H9 (cell line): ENCODE measurements at regions not wholly inside any gene's neighbourhood (a gene's known extent, or its start where the extent isn't known, plus 50 kb on each side); places are given as distances from the start of the nearest gene placed in this dataset.

ENCODE experiments used
- DNase-seq: peaks from one replicate; pipeline ENCODE4 v3.0.0-alpha.2; 2017
- H2AFZ ChIP-seq: one replicate; pipeline ENCODE4 v1.6.1; 2013; ENCODE audit warnings: mild to moderate bottlenecking, low read length, control low read depth, moderate library complexity
- H2AK5ac ChIP-seq: 2 replicates; pipeline ENCODE4 v1.6.1; 2013; ENCODE audit warnings: low read length, control low read depth, mixed read lengths; ENCODE audit not compliant: insufficient read length
- H2BK120ac ChIP-seq: one replicate; pipeline ENCODE4 v1.6.1; 2013; ENCODE audit warnings: low read depth, mild to moderate bottlenecking, low read length, control low read depth, inconsistent platforms; ENCODE audit not compliant: poor library complexity, severe bottlenecking
- H2BK12ac ChIP-seq: 2 replicates; pipeline ENCODE4 v1.6.1; 2013; ENCODE audit warnings: low read length, control low read depth, mixed read lengths, low read depth; ENCODE audit not compliant: insufficient read length
- H2BK15ac ChIP-seq: 2 replicates; pipeline ENCODE4 v1.6.1; 2013; ENCODE audit warnings: low read depth, low read length, control low read depth
- H2BK20ac ChIP-seq: one replicate; pipeline ENCODE4 v1.6.1; 2013; ENCODE audit warnings: low read depth, mild to moderate bottlenecking, low read length, control low read depth, inconsistent platforms; ENCODE audit not compliant: poor library complexity, severe bottlenecking
- H2BK5ac ChIP-seq: 2 replicates; pipeline ENCODE4 v1.6.1; 2013; ENCODE audit warnings: low read length, control low read depth, mixed read lengths; ENCODE audit not compliant: insufficient read length
- H3K14ac ChIP-seq: 2 replicates; pipeline ENCODE4 v1.6.1; 2013; ENCODE audit warnings: low read length, control low read depth; ENCODE audit not compliant: insufficient read depth
- H3K18ac ChIP-seq: 2 replicates; pipeline ENCODE4 v1.6.1; 2013; ENCODE audit warnings: low read depth, mild to moderate bottlenecking, mixed read lengths, low read length, control low read depth; ENCODE audit not compliant: insufficient read length
- H3K23ac ChIP-seq: 2 replicates; pipeline ENCODE4 v1.6.1; 2013; ENCODE audit warnings: low read length, control low read depth, mixed read lengths, low read depth; ENCODE audit not compliant: insufficient read length
- H3K23me2 ChIP-seq: 2 replicates; pipeline ENCODE4 v1.6.1; 2013; ENCODE audit warnings: low read depth, mild to moderate bottlenecking, mixed read lengths, low read length, control low read depth; ENCODE audit not compliant: insufficient read length, poor library complexity, severe bottlenecking
- H3K27ac ChIP-seq: 2 replicates; pipeline ENCODE4 v1.5.1; 2013; ENCODE audit warnings: low read length, control low read depth, mixed read lengths, low read depth; ENCODE audit not compliant: insufficient read length
- H3K27me3 ChIP-seq: 2 replicates; pipeline ENCODE4 v1.6.1; 2013; ENCODE audit warnings: low read length, control low read depth, inconsistent platforms; ENCODE audit not compliant: insufficient read depth
- H3K4ac ChIP-seq: 2 replicates; pipeline ENCODE4 v1.6.1; 2013; ENCODE audit warnings: low read depth, mild to moderate bottlenecking, control low read depth, inconsistent platforms, low read length, moderate library complexity
- H3K4me1 ChIP-seq: 2 replicates; pipeline ENCODE4 v1.6.1; 2013; ENCODE audit warnings: low read length, control low read depth, inconsistent platforms; ENCODE audit not compliant: insufficient read depth
- H3K4me2 ChIP-seq: 2 replicates; pipeline ENCODE4 v1.6.1; 2013; ENCODE audit warnings: low read length, control low read depth, mixed read lengths; ENCODE audit not compliant: insufficient read length, insufficient read depth
- H3K56ac ChIP-seq: 2 replicates; pipeline ENCODE4 v1.6.1; 2013; ENCODE audit warnings: low read depth, mild to moderate bottlenecking, mixed read lengths, low read length, control low read depth; ENCODE audit not compliant: insufficient read length
- H3K79me1 ChIP-seq: 2 replicates; pipeline ENCODE4 v1.6.1; 2013; ENCODE audit warnings: low read depth, mild to moderate bottlenecking, moderate library complexity, low read length, control low read depth, inconsistent platforms; ENCODE audit not compliant: insufficient read depth, poor library complexity, severe bottlenecking
- H3K79me2 ChIP-seq: 2 replicates; pipeline ENCODE4 v1.6.1; 2013; ENCODE audit warnings: low read length, control low read depth, inconsistent platforms; ENCODE audit not compliant: insufficient read depth
- H3K9ac ChIP-seq: 2 replicates; pipeline ENCODE4 v1.6.1; 2013; ENCODE audit warnings: low read length, control low read depth, mixed read lengths; ENCODE audit not compliant: insufficient read length; ENCODE audit errors: extremely low read depth
- H3K9me3 ChIP-seq: one replicate; pipeline ENCODE4 v1.6.1; 2013; ENCODE audit warnings: low read depth, low read length, inconsistent platforms; ENCODE audit not compliant: control insufficient read depth
- H3T11ph ChIP-seq: one replicate; pipeline ENCODE4 v1.6.1; 2013; ENCODE audit warnings: mild to moderate bottlenecking, low read length, control low read depth, inconsistent platforms
- H4K20me1 ChIP-seq: one replicate; pipeline ENCODE4 v1.6.1; 2013; ENCODE audit not compliant: control insufficient read depth, insufficient read length, insufficient read depth
- H4K5ac ChIP-seq: 2 replicates; pipeline ENCODE4 v1.6.1; 2013; ENCODE audit warnings: low read depth, mild to moderate bottlenecking, mixed read lengths, low read length, control low read depth; ENCODE audit not compliant: insufficient read length
- H4K8ac ChIP-seq: replicated peaks from 2 replicates; pipeline ENCODE4 v1.6.1; 2013; ENCODE audit warnings: low read length, control low read depth, mixed read lengths, low read depth; ENCODE audit not compliant: insufficient read length
- H4K91ac ChIP-seq: 2 replicates; pipeline ENCODE4 v1.6.1; 2013; ENCODE audit warnings: low read depth, mild to moderate bottlenecking, moderate library complexity, mixed read lengths, low read length, control low read depth; ENCODE audit not compliant: insufficient read length
- H3K27ac Mint-ChIP-seq, 3 experiments: 2 replicates in 2 of 3; 3 replicates in 1 of 3; pipeline ENCODE4 v1.8.0; 2020 to 2021; ENCODE audit warnings: mixed read lengths in 3 of 3, mild to moderate bottlenecking in 1 of 3, moderate library complexity in 1 of 3
- H3K27me3 Mint-ChIP-seq: 2 replicates; pipeline ENCODE4 v1.8.0; 2021; ENCODE audit warnings: low read depth, mild to moderate bottlenecking, moderate library complexity, mixed read lengths
- H3K36me3 Mint-ChIP-seq, 3 experiments: 2 replicates in 2 of 3; 3 replicates in 1 of 3; pipeline ENCODE4 v1.8.0; 2020 to 2021; ENCODE audit warnings: low read depth in 3 of 3, mixed read lengths in 3 of 3; ENCODE audit not compliant: insufficient read depth in 1 of 3
- H3K4me1 Mint-ChIP-seq, 2 experiments: 2 replicates each; pipeline ENCODE4 v1.8.0; 2020; ENCODE audit warnings: mixed read lengths in 2 of 2
- H3K4me3 Mint-ChIP-seq, 2 experiments: 2 replicates in 1 of 2; 3 replicates in 1 of 2; pipeline ENCODE4 v1.8.0; 2020 to 2021; ENCODE audit warnings: mild to moderate bottlenecking in 2 of 2, mixed read lengths in 2 of 2, moderate library complexity in 1 of 2
- H3K9me3 Mint-ChIP-seq, 2 experiments: 2 replicates in 1 of 2; 3 replicates in 1 of 2; pipeline ENCODE4 v1.8.0; 2020; ENCODE audit warnings: mild to moderate bottlenecking in 2 of 2, mixed read lengths in 2 of 2, moderate library complexity in 1 of 2
- WGBS: extraction: QIAGEN DNeasy Blood & Tissue Kit; methylation state at CpG from one replicate; pipeline ENCODE4 v1.1.7; 2013; ENCODE audit warnings: missing lambda C conversion rate, low lambda C conversion rate, mixed read lengths; ENCODE audit not compliant: insufficient read length; ENCODE audit errors: extremely low coverage; 5-methylcytosine and 5-hydroxymethylcytosine counted together
- TF ChIP-seq, protein P1 (sequence below): fragments of 200-600 bp; sonication (generic); conservative IDR thresholded peaks from 3 replicates; pipeline ENCODE4 v1.8.0; 2021; ENCODE audit warnings: antibody characterized with exemption, mild to moderate bottlenecking

DNA sequence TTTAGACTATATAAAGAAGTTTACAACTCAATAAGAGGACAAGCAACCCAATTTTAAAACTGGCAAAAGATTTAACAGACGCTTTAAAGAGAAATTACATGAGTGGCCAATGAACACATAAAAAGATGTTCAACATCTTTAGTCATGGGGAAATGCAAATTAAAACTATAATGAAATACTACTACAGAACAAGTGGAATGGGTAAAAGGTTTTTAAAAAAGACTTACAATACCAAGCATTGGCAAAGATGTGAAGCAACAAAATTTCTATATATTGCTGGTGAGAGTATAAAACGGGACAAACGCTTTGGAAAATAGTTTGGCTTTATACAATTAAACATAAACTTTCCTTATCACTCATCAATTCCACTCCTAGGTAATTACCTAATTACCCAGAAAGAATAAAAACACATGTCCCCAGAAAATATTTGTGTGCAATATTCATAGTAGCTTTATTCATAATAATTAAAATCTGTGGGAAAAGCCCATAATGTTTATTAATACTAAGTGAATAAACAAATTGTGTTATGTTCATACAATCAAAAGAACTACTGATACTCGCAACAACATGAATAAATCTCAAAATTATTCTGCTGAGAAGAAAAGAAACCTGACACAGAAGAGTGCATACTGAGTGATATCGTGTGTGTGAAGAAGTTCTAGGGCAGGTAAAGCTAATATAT is 76.7 kb upstream of the MYCN start:
- Histone ChIP-seq H3K27ac (no peak overlapping the region), H4K5ac (no peak overlapping the region), H2BK20ac (no peak overlapping the region), H3K9ac (no peak overlapping the region), H3T11ph (no peak overlapping the region), H2BK12ac (no peak overlapping the region), H2BK5ac (no peak overlapping the region), H3K9me3 (no peaks in the 10 kb centered on the region), H2BK15ac (no peak overlapping the region), H4K8ac (no peak overlapping the region), H3K18ac (no peak overlapping the region), H3K23me2 (no peaks in the 10 kb centered on the region), H3K56ac (no peak overlapping the region), H4K91ac (no peak overlapping the region), H3K79me1 (no peaks in the 10 kb centered on the region), H3K4me2 (no peak overlapping the region), H4K20me1 (no peaks in the 10 kb centered on the region), H2AFZ (no peak overlapping the region), H2BK120ac (no peak overlapping the region), H3K4me1 (no peaks in the 10 kb centered on the region; the same call in 1 of the 2 replicates), H3K27me3 (no peaks in the 10 kb centered on the region), H3K79me2 (no peaks in the 10 kb centered on the region), H3K23ac (no peak overlapping the region), H2AK5ac (no peak overlapping the region), H3K4ac (no peak overlapping the region), H3K14ac (no peak overlapping the region)
- 0 out of 5 replicates have a peak, but pooled peaks cover 0 to 2% of the 10 kb centered on the region in 2 experiments for H3K9me3 Mint-ChIP-seq
- peaks cover 0 to 2% of the 10 kb centered on the region in 2 experiments; a peak in 1 of 4 replicates for H3K4me1 Mint-ChIP-seq
- no CpG with 5 or more reads among the region's 5 CpGs for WGBS
- no peak overlapping the region for H3K27ac Mint-ChIP-seq
- no peaks in the 10 kb centered on the region for H3K36me3 Mint-ChIP-seq
- DNase-seq = no peak
- no peaks in the 10 kb centered on the region for H3K27me3 Mint-ChIP-seq
- no peak overlapping the region for H3K4me3 Mint-ChIP-seq
- TF ChIP-seq, protein P1, sequence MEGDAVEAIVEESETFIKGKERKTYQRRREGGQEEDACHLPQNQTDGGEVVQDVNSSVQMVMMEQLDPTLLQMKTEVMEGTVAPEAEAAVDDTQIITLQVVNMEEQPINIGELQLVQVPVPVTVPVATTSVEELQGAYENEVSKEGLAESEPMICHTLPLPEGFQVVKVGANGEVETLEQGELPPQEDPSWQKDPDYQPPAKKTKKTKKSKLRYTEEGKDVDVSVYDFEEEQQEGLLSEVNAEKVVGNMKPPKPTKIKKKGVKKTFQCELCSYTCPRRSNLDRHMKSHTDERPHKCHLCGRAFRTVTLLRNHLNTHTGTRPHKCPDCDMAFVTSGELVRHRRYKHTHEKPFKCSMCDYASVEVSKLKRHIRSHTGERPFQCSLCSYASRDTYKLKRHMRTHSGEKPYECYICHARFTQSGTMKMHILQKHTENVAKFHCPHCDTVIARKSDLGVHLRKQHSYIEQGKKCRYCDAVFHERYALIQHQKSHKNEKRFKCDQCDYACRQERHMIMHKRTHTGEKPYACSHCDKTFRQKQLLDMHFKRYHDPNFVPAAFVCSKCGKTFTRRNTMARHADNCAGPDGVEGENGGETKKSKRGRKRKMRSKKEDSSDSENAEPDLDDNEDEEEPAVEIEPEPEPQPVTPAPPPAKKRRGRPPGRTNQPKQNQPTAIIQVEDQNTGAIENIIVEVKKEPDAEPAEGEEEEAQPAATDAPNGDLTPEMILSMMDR = no peak
